ENCODE measurements at regions not wholly inside any gene's neighbourhood (a gene's known extent, or its start where the extent isn't known, plus 50 kb on each side); places are given as distances from the start of the nearest gene placed in this dataset.

DNA sequence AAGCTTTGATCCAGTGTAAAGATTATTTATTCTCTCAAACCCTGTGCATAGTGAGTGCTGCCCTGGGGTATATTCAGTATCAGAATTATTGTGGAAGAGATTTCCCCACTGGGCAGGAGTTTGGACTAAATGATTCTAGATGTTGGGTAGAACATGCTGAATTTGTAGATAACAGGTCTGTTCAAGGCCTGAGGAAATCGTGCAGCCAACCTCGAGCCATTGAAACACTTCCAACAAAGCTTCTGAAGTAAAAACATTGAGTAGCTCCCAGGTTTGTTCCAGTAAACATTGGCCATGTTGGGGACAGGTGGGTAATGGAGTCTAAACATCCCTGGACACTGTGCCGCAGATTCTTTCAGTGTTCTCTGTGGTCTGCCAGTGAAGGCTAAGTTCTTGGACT lies 87.5 kb downstream of the LLPH start:
- DNase-seq, result no peak

DNA sequence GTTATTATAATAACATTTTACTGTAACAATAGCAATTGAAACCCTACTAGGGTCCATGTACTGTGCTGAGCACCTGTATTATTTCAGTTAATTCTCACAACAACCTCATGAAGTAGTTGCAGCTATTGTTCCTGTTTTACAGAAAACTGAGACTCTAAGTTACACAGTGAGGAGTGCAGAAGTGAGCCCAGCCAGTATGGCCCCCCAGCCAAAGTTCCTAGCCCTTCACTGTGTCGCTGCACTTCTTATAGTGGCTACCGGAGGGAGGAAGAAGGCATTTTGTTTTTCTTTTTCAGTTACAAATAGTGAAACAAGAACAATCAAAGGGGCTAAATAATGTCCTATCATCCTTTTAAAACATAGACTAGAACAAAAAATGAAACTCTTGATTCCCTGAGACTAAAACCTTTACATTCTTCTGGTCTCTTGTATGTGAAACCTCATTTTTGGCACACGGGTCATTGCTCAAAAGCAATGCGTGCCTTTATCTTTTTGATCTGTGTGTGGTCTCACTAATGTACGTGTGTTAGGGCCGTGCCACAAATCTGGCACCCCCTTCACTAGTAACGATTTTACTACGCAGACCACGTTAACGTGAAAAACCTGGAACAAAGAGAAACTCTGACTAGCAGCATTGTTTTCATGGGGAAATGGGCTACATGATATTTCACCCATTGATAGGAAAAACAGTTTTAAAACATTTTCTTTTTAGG lies 88.7 kb downstream of the LLPH start:
- no peak for DNase-seq

DNA sequence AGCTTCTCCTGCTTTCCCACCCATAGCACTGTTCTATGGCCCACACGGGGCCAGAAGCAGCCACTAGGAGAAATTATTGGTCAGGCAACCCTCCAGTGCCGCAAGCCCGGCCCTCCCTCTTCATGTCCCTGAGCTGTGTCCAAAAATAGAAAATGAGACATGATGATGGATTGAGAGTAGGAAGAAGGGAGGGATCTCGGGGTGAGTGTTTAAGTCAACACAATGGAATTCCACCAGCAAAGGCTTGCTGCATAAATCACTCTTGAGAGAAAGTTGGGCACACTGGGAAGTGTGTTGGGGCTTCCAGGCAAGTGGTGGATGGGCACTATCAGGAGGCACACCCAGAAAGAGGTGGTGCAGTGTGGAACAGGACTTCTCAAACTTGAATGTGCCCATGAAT lies 94.2 kb downstream of the LLPH start:
- no peak for DNase-seq

DNA sequence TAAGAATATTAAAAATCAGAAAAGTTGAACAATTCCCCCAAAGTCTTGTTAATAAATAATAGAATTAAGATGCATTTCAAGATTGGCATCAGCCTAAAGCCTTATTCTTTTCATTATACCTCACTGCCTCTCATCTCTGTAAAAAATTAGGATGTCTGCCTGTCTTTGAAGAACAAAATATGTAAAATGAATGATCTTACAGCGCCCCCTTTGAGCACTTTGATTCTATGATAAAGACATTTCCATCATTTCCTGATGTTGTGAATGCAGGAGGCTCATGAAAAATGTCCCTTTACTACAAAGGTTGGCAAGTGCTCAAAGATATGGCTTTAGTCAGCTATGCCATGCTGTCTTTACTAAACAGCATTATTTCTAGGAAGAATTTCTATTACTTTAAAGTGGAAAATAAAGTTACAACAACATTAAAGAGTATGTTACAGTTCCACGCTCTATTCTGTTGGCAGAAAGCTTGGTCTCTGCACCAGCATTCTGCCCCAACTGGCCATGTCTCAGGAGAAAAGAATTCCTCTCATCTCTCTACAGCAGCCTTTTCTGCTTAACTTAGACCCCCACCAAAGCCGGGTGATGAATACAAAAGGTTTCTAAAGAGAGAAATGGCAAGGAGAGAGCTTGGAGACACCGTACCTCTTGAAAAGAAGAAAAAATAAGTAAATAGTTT lies 95.1 kb downstream of the LLPH start:
- peak; percentile 2 for DNase-seq

DNA sequence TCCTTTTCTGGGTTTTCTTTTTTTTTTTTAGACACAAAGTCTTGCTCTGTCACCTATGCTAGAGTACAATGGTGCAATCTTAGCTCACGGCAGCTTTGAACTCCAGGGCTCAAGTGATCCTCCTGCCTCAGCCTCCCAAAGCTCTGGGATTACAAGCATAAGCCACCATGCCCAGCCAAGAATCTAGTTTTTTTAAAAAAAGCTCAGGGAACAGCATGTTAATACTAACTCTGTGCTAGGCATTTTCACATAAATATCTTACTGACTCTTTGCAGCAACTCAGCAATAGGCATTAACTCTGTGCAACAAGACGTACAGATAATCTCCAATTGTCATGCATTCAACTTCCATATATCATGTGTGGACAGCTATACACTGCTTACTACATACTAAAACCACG lies 97.4 kb downstream of the LLPH start:
- DNase-seq, result no peak

DNA sequence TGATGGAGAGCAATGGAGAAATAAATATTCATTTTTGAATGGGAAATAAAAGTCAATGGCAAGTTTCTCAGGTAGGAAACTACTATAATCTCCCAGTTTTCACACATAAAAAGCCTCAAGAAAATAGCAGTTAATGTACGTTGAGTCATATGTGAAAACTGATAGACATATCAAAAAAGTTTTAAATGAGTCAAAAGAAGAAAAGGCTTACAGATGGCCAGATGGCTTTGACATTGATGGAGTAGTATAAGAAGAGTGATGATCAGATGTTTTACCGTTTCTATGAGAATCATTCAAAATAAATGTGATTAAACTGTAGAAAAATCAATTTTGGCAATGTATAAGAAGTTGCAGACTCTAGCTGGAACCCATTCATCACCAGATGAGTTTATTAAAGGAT lies 97.8 kb downstream of the LLPH start:
- DNase-seq, result no peak

DNA sequence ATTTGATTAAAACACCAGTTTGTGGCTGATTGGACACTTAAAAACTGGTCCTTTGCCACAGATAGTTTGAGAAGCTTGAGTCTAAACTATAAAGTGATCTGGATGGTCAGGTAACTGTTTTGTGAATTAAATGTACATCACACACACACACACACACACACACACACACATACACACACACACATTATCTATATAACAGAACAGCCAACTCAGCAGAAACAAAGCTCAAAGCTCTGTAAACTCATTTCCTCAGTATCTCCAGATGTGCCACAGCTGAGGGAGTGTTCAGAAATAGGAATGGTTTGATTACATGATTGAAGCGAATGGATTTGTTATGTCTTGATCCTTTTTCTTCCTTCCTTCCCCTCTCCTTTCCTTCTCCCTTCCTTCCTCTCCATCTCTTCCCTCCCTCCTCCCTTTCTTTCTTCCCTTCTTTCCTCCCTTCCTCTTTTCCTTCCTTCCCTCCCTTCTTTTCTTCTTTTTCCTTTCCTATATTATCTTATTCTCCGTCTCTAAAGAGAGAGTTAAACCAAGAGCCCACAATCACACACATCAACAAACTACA lies 100.3 kb downstream of the LLPH start:
- DNase-seq, result no peak

DNA sequence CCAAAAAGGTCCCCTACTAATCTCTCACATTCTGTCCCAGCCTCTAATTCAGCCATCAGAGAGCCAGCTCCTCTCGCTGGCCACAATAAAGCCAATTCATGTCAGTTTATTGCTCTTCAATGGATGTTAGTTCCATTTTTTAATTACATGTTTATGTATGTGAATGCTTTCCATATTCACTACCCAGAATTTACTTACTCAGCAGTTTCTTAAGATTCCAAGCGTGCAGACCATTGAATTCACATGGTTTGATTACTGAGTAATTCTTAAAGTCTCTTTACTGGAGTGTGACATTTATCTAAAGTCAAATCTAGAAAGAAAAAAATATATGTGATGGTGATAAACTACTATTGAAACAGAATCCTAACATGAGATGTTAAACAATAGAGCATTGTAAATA lies 102.2 kb downstream of the LLPH start:
- DNase-seq, result no peak

DNA sequence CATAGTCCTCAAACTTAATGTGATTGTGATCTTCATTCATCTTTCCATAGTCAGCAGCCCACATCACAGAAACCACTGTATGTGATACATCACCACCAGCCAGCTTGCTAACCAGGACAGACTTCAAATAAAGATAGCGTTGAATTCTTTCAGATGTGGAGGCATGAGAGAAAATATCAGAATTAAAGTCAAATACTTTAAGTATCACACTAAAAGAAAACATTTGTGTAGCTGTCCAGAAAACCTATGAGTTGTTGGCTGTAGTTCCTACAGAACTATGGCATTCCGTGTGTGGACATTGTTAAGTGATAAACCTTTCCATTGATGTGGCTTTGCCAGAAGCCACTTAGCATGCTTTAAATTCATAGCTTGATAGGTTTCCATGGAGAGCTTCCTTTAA lies 105.1 kb downstream of the LLPH start:
- DNase-seq, result no peak

DNA sequence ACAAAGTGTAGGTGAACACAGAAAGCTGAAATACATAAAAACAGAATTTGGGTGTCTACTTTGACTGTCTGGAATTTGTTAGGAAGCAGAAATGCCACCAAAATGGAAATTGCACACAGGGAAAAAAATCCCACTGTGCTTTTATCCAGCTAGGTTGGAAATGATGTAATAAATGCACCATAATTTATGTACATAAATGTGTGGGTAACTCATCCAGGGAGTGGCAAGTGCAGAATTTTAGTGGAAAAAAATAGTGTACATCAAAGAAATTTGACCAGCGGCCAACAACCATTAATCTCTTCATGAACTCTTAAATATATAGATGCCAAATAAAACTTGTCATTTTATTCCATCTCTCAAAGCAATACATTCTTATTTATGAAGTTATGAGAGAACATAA lies 105.6 kb downstream of the LLPH start:
- no peak for DNase-seq

DNA sequence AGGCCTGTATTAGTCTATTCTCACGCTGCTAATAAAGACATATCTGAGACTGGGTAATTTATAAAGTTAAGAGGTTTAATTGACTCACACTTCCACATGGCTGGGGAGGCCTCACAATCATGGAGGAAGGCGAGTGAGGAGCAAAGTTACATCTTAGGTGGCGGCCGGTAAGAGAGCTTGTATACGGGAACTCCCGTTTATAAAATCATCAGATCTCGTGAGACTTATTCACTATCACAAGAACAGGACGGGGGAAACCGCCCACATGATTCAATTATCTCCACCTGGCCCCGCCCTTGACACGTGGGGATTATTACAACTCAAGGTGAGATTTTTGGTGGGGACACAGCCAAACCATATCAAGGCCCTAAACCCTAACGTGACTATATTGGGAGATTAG lies 110.1 kb downstream of the LLPH start:
- no peak for DNase-seq

DNA sequence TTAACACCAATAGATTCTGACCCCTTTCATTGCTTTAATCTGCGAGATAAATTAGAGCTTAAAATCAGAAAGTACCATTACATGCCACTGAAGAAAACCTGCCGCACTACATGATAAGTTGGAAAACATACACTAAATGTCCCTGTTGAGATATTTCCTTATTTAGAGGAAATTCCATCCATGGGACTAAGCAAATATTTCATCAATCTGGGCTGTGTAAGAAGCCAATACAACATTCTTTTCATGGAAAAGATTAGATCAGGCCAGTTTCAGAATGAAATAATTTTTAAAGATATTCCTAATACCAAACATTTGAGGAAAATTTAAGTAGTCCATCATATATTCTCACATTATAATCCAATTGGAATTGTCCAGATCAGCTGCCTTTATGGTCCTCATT lies 112.8 kb downstream of the LLPH start:
- no peak for DNase-seq

All from NCI-H2107 (cell line).